ENCODE measurements at regions not wholly inside any gene's neighbourhood (a gene's known extent, or its start where the extent isn't known, plus 50 kb on each side); places are given as distances from the start of the nearest gene placed in this dataset.

DNA sequence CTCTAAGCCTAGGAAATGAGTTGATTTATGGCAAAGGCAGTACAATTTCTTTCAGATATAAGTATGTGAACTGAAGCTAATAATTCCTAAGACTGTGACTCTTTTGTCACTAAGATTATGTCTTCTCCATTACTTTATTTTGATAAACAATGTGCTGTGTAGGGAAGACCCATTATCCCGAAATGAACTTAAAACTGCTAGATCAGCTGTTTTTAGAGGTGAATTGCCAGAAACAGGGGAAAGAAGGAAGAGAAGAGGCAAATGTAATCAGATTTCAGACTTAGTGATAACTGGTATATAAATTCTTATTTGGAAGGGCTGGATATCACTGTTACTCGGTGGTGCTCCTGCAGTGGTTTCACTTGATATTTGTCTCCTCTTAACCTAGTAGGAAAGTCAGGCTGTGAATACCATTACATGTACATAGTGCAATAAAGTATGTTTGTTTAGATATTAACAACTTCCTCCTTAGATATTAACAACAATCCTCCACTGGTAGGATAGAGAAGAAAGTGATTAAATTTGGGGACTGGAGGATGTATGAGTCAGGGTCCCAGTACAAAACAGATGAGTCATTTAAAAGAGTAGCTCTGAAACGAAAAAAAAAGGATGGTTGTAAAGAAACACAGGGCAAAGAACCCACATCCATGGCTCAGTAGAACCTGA is 338.5 kb upstream of the KCNH8 start:
- Histone ChIP-seq H4K91ac (ENCODE audit: insufficient read length, low read depth, low read length) (no peak overlapping the region), H4K5ac (ENCODE audit: insufficient read length, low read depth, low read length) (no peak overlapping the region), H3K4ac (ENCODE audit: low read depth, low read length) (no peak overlapping the region), H2BK120ac (ENCODE audit: low read depth, low read length, poor library complexity, severe bottlenecking) (no peak overlapping the region), H3K9ac (ENCODE audit: extremely low read depth, insufficient read length, low read length) (no peak overlapping the region), H4K8ac (replicated peaks; ENCODE audit: insufficient read length, low read depth, low read length) (no peak overlapping the region), H2BK15ac (ENCODE audit: low read depth, low read length) (no peak overlapping the region), H2AFZ (ENCODE audit: low read length) (no peak overlapping the region), H2BK5ac (ENCODE audit: insufficient read length, low read length) (no peak overlapping the region), H3K4me1 (ENCODE audit: insufficient read depth, low read length) (no peaks in the 10 kb centered on the region), H3K4me2 (ENCODE audit: insufficient read depth, insufficient read length, low read length) (no peak overlapping the region), H3K27ac (ENCODE audit: insufficient read length, low read depth, low read length) (no peak overlapping the region), H3T11ph (ENCODE audit: low read length) (no peak overlapping the region), H2BK12ac (ENCODE audit: insufficient read length, low read depth, low read length) (no peak overlapping the region), H3K79me1 (ENCODE audit: insufficient read depth, low read depth, low read length, poor library complexity, severe bottlenecking) (no peaks in the 10 kb centered on the region), H3K79me2 (ENCODE audit: insufficient read depth, low read length) (no peaks in the 10 kb centered on the region), H3K56ac (ENCODE audit: insufficient read length, low read depth, low read length) (no peak overlapping the region), H2BK20ac (ENCODE audit: low read depth, low read length, poor library complexity, severe bottlenecking) (no peak overlapping the region), H3K23me2 (ENCODE audit: insufficient read length, low read depth, low read length, poor library complexity, severe bottlenecking) (no peaks in the 10 kb centered on the region), H3K27me3 (ENCODE audit: insufficient read depth, low read length) (no peaks in the 10 kb centered on the region), H2AK5ac (ENCODE audit: insufficient read length, low read length) (no peak overlapping the region), H3K23ac (ENCODE audit: insufficient read length, low read depth, low read length) (no peak overlapping the region), H3K18ac (ENCODE audit: insufficient read length, low read depth, low read length) (no peak overlapping the region), H3K9me3 (ENCODE audit: control insufficient read depth, low read depth, low read length) (no peaks in the 10 kb centered on the region), H4K20me1 (ENCODE audit: control insufficient read depth, insufficient read depth, insufficient read length) (no peaks in the 10 kb centered on the region), H3K14ac (ENCODE audit: insufficient read depth, low read length) (no peak overlapping the region)
- Mint-ChIP-seq H3K36me3 (ENCODE audit: insufficient read depth in 1 of 3, low read depth in 3 of 3) (no peaks in the 10 kb centered on the region), H3K4me1 (0 out of 4 replicates have a peak, but pooled peaks cover 0 to 2% of the 10 kb centered on the region in 2 experiments), H3K9me3 (no peaks in the 10 kb centered on the region), H3K27ac (no peak overlapping the region; a peak in 1 of 7 replicates), H3K27me3 (ENCODE audit: low read depth) (no peaks in the 10 kb centered on the region), H3K4me3 (no peak overlapping the region)
- TF ChIP-seq, protein P1, sequence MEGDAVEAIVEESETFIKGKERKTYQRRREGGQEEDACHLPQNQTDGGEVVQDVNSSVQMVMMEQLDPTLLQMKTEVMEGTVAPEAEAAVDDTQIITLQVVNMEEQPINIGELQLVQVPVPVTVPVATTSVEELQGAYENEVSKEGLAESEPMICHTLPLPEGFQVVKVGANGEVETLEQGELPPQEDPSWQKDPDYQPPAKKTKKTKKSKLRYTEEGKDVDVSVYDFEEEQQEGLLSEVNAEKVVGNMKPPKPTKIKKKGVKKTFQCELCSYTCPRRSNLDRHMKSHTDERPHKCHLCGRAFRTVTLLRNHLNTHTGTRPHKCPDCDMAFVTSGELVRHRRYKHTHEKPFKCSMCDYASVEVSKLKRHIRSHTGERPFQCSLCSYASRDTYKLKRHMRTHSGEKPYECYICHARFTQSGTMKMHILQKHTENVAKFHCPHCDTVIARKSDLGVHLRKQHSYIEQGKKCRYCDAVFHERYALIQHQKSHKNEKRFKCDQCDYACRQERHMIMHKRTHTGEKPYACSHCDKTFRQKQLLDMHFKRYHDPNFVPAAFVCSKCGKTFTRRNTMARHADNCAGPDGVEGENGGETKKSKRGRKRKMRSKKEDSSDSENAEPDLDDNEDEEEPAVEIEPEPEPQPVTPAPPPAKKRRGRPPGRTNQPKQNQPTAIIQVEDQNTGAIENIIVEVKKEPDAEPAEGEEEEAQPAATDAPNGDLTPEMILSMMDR (conservative IDR thresholded peaks at IDR 0.05), result no peak
- no CpG with 5 or more reads among the region's 3 CpGs for WGBS (ENCODE audit: extremely low coverage, insufficient read length, low lambda C conversion rate)
- no peak for DNase-seq
